ENCODE measurements at regions not wholly inside any gene's neighbourhood (a gene's known extent, or its start where the extent isn't known, plus 50 kb on each side); places are given as distances from the start of the nearest gene placed in this dataset.

GRCh38 chr12:67742461-67742860, 93.9 kb downstream of the DYRK2 start:
- Histone ChIP-seq H3K27me3 (no peaks in the 10 kb centered on the region), H3K4me1 (no peaks in the 10 kb centered on the region), H3K27ac (no peak overlapping the region), H3K36me3 (no peaks in the 10 kb centered on the region), H3K4me3 (no peak overlapping the region), H3K9me3 (no peaks in the 10 kb centered on the region)
- TF ChIP-seq CTCF (IDR thresholded peaks at IDR 0.05), result no peak
- 37 to 61% methylated on average over 1 of the region's 1 CpG for WGBS, 2 donors
- DNase-seq (ENCODE audit: low spot score in 2 of 2), result no peak

- no peak for DNase-seq (ENCODE audit: low spot score in 2 of 2)
- TF ChIP-seq CTCF (IDR thresholded peaks at IDR 0.05) (no peak), POLR2A (IDR thresholded peaks at IDR 0.05) (no peak), EP300 (IDR thresholded peaks at IDR 0.05) (no peak)
- no peaks in the 10 kb centered on the region for H3K36me3 ChIP-seq
- H3K9me3 ChIP-seq, result no peaks in the 10 kb centered on the region
- no peak overlapping the region for H3K27ac ChIP-seq
- 85 to 88% methylated on average over 2 of the region's 2 CpGs for WGBS, 2 donors
- H3K4me1 ChIP-seq, result no peaks in the 10 kb centered on the region
- H3K27me3 ChIP-seq, result no peaks in the 10 kb centered on the region
- H3K4me3 ChIP-seq, result no peak overlapping the region
Observed at GRCh38 chr12:67747869-67748742, 99.6 kb downstream of the DYRK2 start.

- no peaks in the 10 kb centered on the region for H3K4me1 ChIP-seq
- no peak for DNase-seq (ENCODE audit: low spot score in 2 of 2)
- no peak overlapping the region for H3K27ac ChIP-seq
- 89 to 90% methylated on average over 1 of the region's 1 CpG for WGBS, 2 donors
- H3K27me3 ChIP-seq, result no peaks in the 10 kb centered on the region
- no peak for TF ChIP-seq POLR2A (IDR thresholded peaks at IDR 0.05)
- no peak overlapping the region for H3K4me3 ChIP-seq
- no peaks in the 10 kb centered on the region for H3K36me3 ChIP-seq
- no peaks in the 10 kb centered on the region for H3K9me3 ChIP-seq
Observed at GRCh38 chr12:67748743-67749040, 100.1 kb downstream of the DYRK2 start.

- no peaks in the 10 kb centered on the region for H3K9me3 ChIP-seq
- WGBS, 2 donors, result 97 to 99% methylated on average over 3 of the region's 3 CpGs
- no peak overlapping the region for H3K27ac ChIP-seq
- H3K4me1 ChIP-seq, result no peaks in the 10 kb centered on the region
- no peaks in the 10 kb centered on the region for H3K36me3 ChIP-seq
- no peak for DNase-seq (ENCODE audit: low spot score in 2 of 2)
- H3K4me3 ChIP-seq, result no peak overlapping the region
- no peaks in the 10 kb centered on the region for H3K27me3 ChIP-seq
- no peak for TF ChIP-seq POLR2A (IDR thresholded peaks at IDR 0.05)
- no peak for TF ChIP-seq EP300 (IDR thresholded peaks at IDR 0.05)
- no peak for TF ChIP-seq CTCF (IDR thresholded peaks at IDR 0.05)
Observed at GRCh38 chr12:67750513-67751183, 102.1 kb downstream of the DYRK2 start.

GRCh38 chr12:67751381-67751928, 102.9 kb downstream of the DYRK2 start:
- H3K9me3 ChIP-seq, result no peaks in the 10 kb centered on the region
- no peaks in the 10 kb centered on the region for H3K36me3 ChIP-seq
- no peaks in the 10 kb centered on the region for H3K27me3 ChIP-seq
- H3K4me1 ChIP-seq, result no peaks in the 10 kb centered on the region
- DNase-seq (ENCODE audit: low spot score in 2 of 2), result no peak
- H3K4me3 ChIP-seq, result no peak overlapping the region
- 53 to 71% methylated on average over 6 of the region's 6 CpGs for WGBS, 2 donors
- H3K27ac ChIP-seq, result no peak overlapping the region
- TF ChIP-seq CTCF (IDR thresholded peaks at IDR 0.05), result no peak
- TF ChIP-seq POLR2A (IDR thresholded peaks at IDR 0.05), result no peak
- TF ChIP-seq EP300 (IDR thresholded peaks at IDR 0.05), result no peak
